ENCODE measurements at regions not wholly inside any gene's neighbourhood (a gene's known extent, or its start where the extent isn't known, plus 50 kb on each side); places are given as distances from the start of the nearest gene placed in this dataset.
A peak's percentile ranks its signal among the peaks of the same experiment; 100 is the strongest.

- no peak overlapping the region for H3K27ac ChIP-seq (ENCODE audit: low read depth, low read length)
- H2AFZ ChIP-seq (ENCODE audit: low read depth, low read length): no peak overlapping the region
- no peaks in the 10 kb centered on the region for H3K9me3 ChIP-seq (ENCODE audit: insufficient read depth, low read depth, low read length)
- H4K20me1 ChIP-seq (ENCODE audit: insufficient read depth, low read length): no peaks in the 10 kb centered on the region
- no peak overlapping the region for H3K4me3 ChIP-seq (ENCODE audit: insufficient read depth, low read depth, low read length)
- Mint-ChIP-seq H3K36me3 (ENCODE audit: low read depth, unreplicated experiment) (no peaks in the 10 kb centered on the region), H3K27me3 (ENCODE audit: low read depth, unreplicated experiment) (no peaks in the 10 kb centered on the region), H3K9me3 (ENCODE audit: unreplicated experiment) (peaks cover 4% of the 10 kb centered on the region), H3K27ac (ENCODE audit: unreplicated experiment) (no peak overlapping the region), H3K4me1 (ENCODE audit: low read depth, unreplicated experiment) (no peaks in the 10 kb centered on the region), H3K4me3 (ENCODE audit: unreplicated experiment) (no peak overlapping the region)
- DNase-seq (ENCODE audit: low read depth): no peak
- H3K4me1 ChIP-seq (ENCODE audit: insufficient read depth, low read length): no peaks in the 10 kb centered on the region
- no peak for TF ChIP-seq EZH2 (IDR thresholded peaks at IDR 0.05; ENCODE audit: insufficient read depth, low read length)
- TF ChIP-seq, protein P1, sequence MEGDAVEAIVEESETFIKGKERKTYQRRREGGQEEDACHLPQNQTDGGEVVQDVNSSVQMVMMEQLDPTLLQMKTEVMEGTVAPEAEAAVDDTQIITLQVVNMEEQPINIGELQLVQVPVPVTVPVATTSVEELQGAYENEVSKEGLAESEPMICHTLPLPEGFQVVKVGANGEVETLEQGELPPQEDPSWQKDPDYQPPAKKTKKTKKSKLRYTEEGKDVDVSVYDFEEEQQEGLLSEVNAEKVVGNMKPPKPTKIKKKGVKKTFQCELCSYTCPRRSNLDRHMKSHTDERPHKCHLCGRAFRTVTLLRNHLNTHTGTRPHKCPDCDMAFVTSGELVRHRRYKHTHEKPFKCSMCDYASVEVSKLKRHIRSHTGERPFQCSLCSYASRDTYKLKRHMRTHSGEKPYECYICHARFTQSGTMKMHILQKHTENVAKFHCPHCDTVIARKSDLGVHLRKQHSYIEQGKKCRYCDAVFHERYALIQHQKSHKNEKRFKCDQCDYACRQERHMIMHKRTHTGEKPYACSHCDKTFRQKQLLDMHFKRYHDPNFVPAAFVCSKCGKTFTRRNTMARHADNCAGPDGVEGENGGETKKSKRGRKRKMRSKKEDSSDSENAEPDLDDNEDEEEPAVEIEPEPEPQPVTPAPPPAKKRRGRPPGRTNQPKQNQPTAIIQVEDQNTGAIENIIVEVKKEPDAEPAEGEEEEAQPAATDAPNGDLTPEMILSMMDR (IDR thresholded peaks at IDR 0.05; ENCODE audit: insufficient read depth, low read depth, low read length): no peak
- H3K79me2 ChIP-seq (ENCODE audit: insufficient read depth, low read length): no peaks in the 10 kb centered on the region
- no peaks in the 10 kb centered on the region for H3K36me3 ChIP-seq (ENCODE audit: insufficient read depth, low read length)
- no peak overlapping the region for H3K9ac ChIP-seq (ENCODE audit: low read length)
- no peaks in the 10 kb centered on the region for H3K27me3 ChIP-seq (ENCODE audit: insufficient read depth, low read length)
- no peak for FAIRE-seq
- no peak overlapping the region for H3K4me2 ChIP-seq (ENCODE audit: low read length)
These were observed 176.2 kb upstream of the TACR3 start for GRCh38 chr4:103895876-103896465.

GRCh38 chr4:103892586-103892985 is 172.8 kb upstream of the TACR3 start:
- Mint-ChIP-seq H3K4me3 (ENCODE audit: unreplicated experiment) (no peak overlapping the region), H3K27me3 (ENCODE audit: low read depth, unreplicated experiment) (no peaks in the 10 kb centered on the region), H3K27ac (ENCODE audit: unreplicated experiment) (no peak overlapping the region), H3K36me3 (ENCODE audit: low read depth, unreplicated experiment) (no peaks in the 10 kb centered on the region), H3K4me1 (ENCODE audit: low read depth, unreplicated experiment) (no peaks in the 10 kb centered on the region), H3K9me3 (ENCODE audit: unreplicated experiment) (peaks cover 4% of the 10 kb centered on the region)
- H3K79me2 ChIP-seq (ENCODE audit: insufficient read depth, low read length): no peaks in the 10 kb centered on the region
- no peaks in the 10 kb centered on the region for H3K27me3 ChIP-seq (ENCODE audit: insufficient read depth, low read length)
- no peak overlapping the region for H3K9ac ChIP-seq (ENCODE audit: low read length)
- H3K36me3 ChIP-seq (ENCODE audit: insufficient read depth, low read length): no peaks in the 10 kb centered on the region
- no peak overlapping the region for H3K4me2 ChIP-seq (ENCODE audit: low read length)
- DNase-seq (ENCODE audit: low read depth): peak; percentile 0
- H4K20me1 ChIP-seq (ENCODE audit: insufficient read depth, low read length): no peaks in the 10 kb centered on the region
- H3K9me3 ChIP-seq (ENCODE audit: insufficient read depth, low read depth, low read length): no peaks in the 10 kb centered on the region
- no peak overlapping the region for H3K4me3 ChIP-seq (ENCODE audit: insufficient read depth, low read depth, low read length)
- FAIRE-seq: no peak
- no peaks in the 10 kb centered on the region for H3K4me1 ChIP-seq (ENCODE audit: insufficient read depth, low read length)
- TF ChIP-seq EZH2 (IDR thresholded peaks at IDR 0.05; ENCODE audit: insufficient read depth, low read length): no peak
- TF ChIP-seq, protein P1 (IDR thresholded peaks at IDR 0.05; ENCODE audit: insufficient read depth, low read depth, low read length): no peak
- H3K27ac ChIP-seq (ENCODE audit: low read depth, low read length): no peak overlapping the region
- no peak overlapping the region for H2AFZ ChIP-seq (ENCODE audit: low read depth, low read length)

- Histone ChIP-seq H2AFZ (ENCODE audit: low read depth, low read length) (no peak overlapping the region), H3K27ac (ENCODE audit: low read depth, low read length) (no peak overlapping the region), H3K4me2 (ENCODE audit: low read length) (no peak overlapping the region), H3K4me1 (ENCODE audit: insufficient read depth, low read length) (no peaks in the 10 kb centered on the region), H3K9me3 (ENCODE audit: insufficient read depth, low read depth, low read length) (no peaks in the 10 kb centered on the region), H4K20me1 (ENCODE audit: insufficient read depth, low read length) (no peaks in the 10 kb centered on the region), H3K4me3 (ENCODE audit: insufficient read depth, low read depth, low read length) (no peak overlapping the region), H3K36me3 (ENCODE audit: insufficient read depth, low read length) (no peaks in the 10 kb centered on the region), H3K27me3 (ENCODE audit: insufficient read depth, low read length) (no peaks in the 10 kb centered on the region), H3K9ac (ENCODE audit: low read length) (no peak overlapping the region), H3K79me2 (ENCODE audit: insufficient read depth, low read length) (no peaks in the 10 kb centered on the region)
- peak; percentile 1 for DNase-seq (ENCODE audit: low read depth)
- TF ChIP-seq, protein P1 (IDR thresholded peaks at IDR 0.05; ENCODE audit: insufficient read depth, low read depth, low read length): no peak
- no peak for TF ChIP-seq EZH2 (IDR thresholded peaks at IDR 0.05; ENCODE audit: insufficient read depth, low read length)
- Mint-ChIP-seq H3K9me3 (ENCODE audit: unreplicated experiment) (no peaks in the 10 kb centered on the region), H3K27me3 (ENCODE audit: low read depth, unreplicated experiment) (no peaks in the 10 kb centered on the region), H3K27ac (ENCODE audit: unreplicated experiment) (no peak overlapping the region), H3K4me3 (ENCODE audit: unreplicated experiment) (no peak overlapping the region), H3K36me3 (ENCODE audit: low read depth, unreplicated experiment) (no peaks in the 10 kb centered on the region), H3K4me1 (ENCODE audit: low read depth, unreplicated experiment) (no peaks in the 10 kb centered on the region)
- no peak for FAIRE-seq
These were observed 167.4 kb upstream of the TACR3 start for GRCh38 chr4:103887191-103887590.
